IMR-90 (cell line): ENCODE measurements at regions not wholly inside any gene's neighbourhood (a gene's known extent, or its start where the extent isn't known, plus 50 kb on each side); places are given as distances from the start of the nearest gene placed in this dataset.

Source experiments
- ATAC-seq: fragments of 200-7000 bp; cut with Tn5 transposase; 2 replicates; pipeline ENCODE4 v1.9.1; 2020; ENCODE audit warnings: low read depth, mild to moderate bottlenecking, moderate library complexity
- BruUV-seq: library from RNA; stranded (reverse); fragments of 400-500 nt; replicated peaks from 2 replicates; lab custom pipeline; 2021; lab: Mats Ljungman, UMichigan
- CTCF ChIA-PET: fragments of 300-600 bp; formaldehyde crosslinking; extraction: SDS; loops from one replicate; lab custom pipeline; 2021; ENCODE audit warnings: antibody characterized with exemption; lab: Yijun Ruan, JAX
- POLR2A ChIA-PET: fragments of 300-600 bp; sonication (Branson Sonifier 250); formaldehyde crosslinking; loops from one replicate; lab custom pipeline; 2022; ENCODE audit warnings: antibody characterized with exemption; ENCODE audit not compliant: unreplicated experiment; lab: Charles Lee
- DNase-seq: peaks from one replicate; pipeline ENCODE4 v3.0.0; 2013
- H2AFZ ChIP-seq: replicated peaks from 2 replicates; pipeline ENCODE3; 2013; ENCODE audit warnings: low read length, mild to moderate bottlenecking; ENCODE audit not compliant: poor library complexity
- H2AK5ac ChIP-seq: 2 replicates; pipeline ENCODE4 v1.6.1; 2013; ENCODE audit warnings: low read depth, low read length, inconsistent platforms
- H2AK9ac ChIP-seq: replicated peaks from 2 replicates; pipeline ENCODE3; 2013; ENCODE audit warnings: mild to moderate bottlenecking, low read depth, low read length, moderate library complexity; ENCODE audit not compliant: poor library complexity
- H2BK120ac ChIP-seq: 2 replicates; pipeline ENCODE4 v1.6.1; 2013; ENCODE audit warnings: low read depth, low read length, inconsistent platforms
- H2BK15ac ChIP-seq: 3 replicates; pipeline ENCODE4 v1.6.1; 2013; ENCODE audit warnings: low read depth, low read length, inconsistent platforms
- H2BK20ac ChIP-seq: 2 replicates; pipeline ENCODE4 v1.6.1; 2013; ENCODE audit warnings: low read depth, mild to moderate bottlenecking, inconsistent platforms, low read length, moderate library complexity
- H2BK5ac ChIP-seq: 2 replicates; pipeline ENCODE4 v1.6.1; 2013; ENCODE audit warnings: mild to moderate bottlenecking, low read depth, low read length, inconsistent platforms; ENCODE audit not compliant: poor library complexity, severe bottlenecking
- H3K14ac ChIP-seq: replicated peaks from 2 replicates; pipeline ENCODE4 v1.6.1; 2013; ENCODE audit warnings: low read depth, low read length, inconsistent platforms
- H3K18ac ChIP-seq: 2 replicates; pipeline ENCODE4 v1.6.1; 2013; ENCODE audit warnings: low read depth, low read length, control low read depth
- H3K23ac ChIP-seq: 2 replicates; pipeline ENCODE4 v1.6.1; 2013; ENCODE audit warnings: low read depth, low read length, inconsistent platforms
- H3K27ac ChIP-seq: 2 replicates; pipeline ENCODE4 v1.5.1; 2013; ENCODE audit warnings: mild to moderate bottlenecking, control low read depth, low read length; ENCODE audit not compliant: insufficient read depth
- H3K27me3 ChIP-seq: 2 replicates; pipeline ENCODE4 v1.6.1; 2013; ENCODE audit warnings: low read length; ENCODE audit not compliant: control insufficient read depth, insufficient read depth
- H3K36me3 ChIP-seq: 2 replicates; pipeline ENCODE4 v1.6.1; 2013; ENCODE audit warnings: low read length, mixed read lengths; ENCODE audit not compliant: control insufficient read depth, insufficient read depth
- H3K4ac ChIP-seq: 2 replicates; pipeline ENCODE4 v1.6.1; 2013; ENCODE audit warnings: low read depth, low read length, inconsistent platforms
- H3K4me1 ChIP-seq: 2 replicates; pipeline ENCODE4 v1.6.1; 2013; ENCODE audit warnings: low read length, mixed read lengths; ENCODE audit not compliant: control insufficient read depth, insufficient read depth
- H3K4me2 ChIP-seq: 2 replicates; pipeline ENCODE4 v1.6.1; 2013; ENCODE audit warnings: low read depth, mild to moderate bottlenecking, control low read depth, low read length, moderate library complexity
- H3K4me3 ChIP-seq: 2 replicates; pipeline ENCODE4 v1.5.1; 2013; ENCODE audit warnings: low read depth, mild to moderate bottlenecking, control low read depth, low read length, moderate library complexity; ENCODE audit not compliant: insufficient read depth
- H3K56ac ChIP-seq: 2 replicates; pipeline ENCODE4 v1.6.1; 2013; ENCODE audit warnings: low read length, inconsistent platforms; ENCODE audit not compliant: insufficient read depth; ENCODE audit errors: extremely low read depth
- H3K79me1 ChIP-seq, 2 experiments: 2 replicates each; pipeline ENCODE4 v1.6.1; 2013; ENCODE audit warnings: low read length in 2 of 2, inconsistent platforms in 1 of 2, low read depth in 1 of 2
- H3K9ac ChIP-seq: 2 replicates; pipeline ENCODE4 v1.6.1; 2013; ENCODE audit warnings: low read depth, low read length, control low read depth
- H3K9me1 ChIP-seq: 2 replicates; pipeline ENCODE4 v1.6.1; 2013; ENCODE audit warnings: low read length, inconsistent platforms; ENCODE audit not compliant: insufficient read depth
- H3K9me3 ChIP-seq: 2 replicates; pipeline ENCODE4 v1.6.1; 2013; ENCODE audit warnings: low read length; ENCODE audit not compliant: control insufficient read depth, insufficient read depth
- H4K20me1 ChIP-seq: 2 replicates; pipeline ENCODE4 v1.6.1; 2013; ENCODE audit warnings: low read length, inconsistent platforms; ENCODE audit not compliant: insufficient read depth
- H4K5ac ChIP-seq: 2 replicates; pipeline ENCODE4 v1.6.1; 2013; ENCODE audit warnings: mild to moderate bottlenecking, low read depth, low read length, control low read depth
- H4K8ac ChIP-seq, 2 experiments: 2 replicates each; pipeline ENCODE4 v1.6.1; 2013; ENCODE audit warnings: low read depth in 2 of 2, low read length in 2 of 2, control low read depth in 1 of 2, inconsistent platforms in 1 of 2
- H4K91ac ChIP-seq: 2 replicates; pipeline ENCODE4 v1.6.1; 2013; ENCODE audit warnings: low read depth, low read length, inconsistent platforms; ENCODE audit not compliant: insufficient read depth
- BHLHE40 ChIP-seq: fragments of 150-350 bp; IDR thresholded peaks from 2 replicates; pipeline ENCODE4 v1.6.1; 2016; ENCODE audit warnings: mild to moderate bottlenecking, low read depth, low read length
- CHD1 ChIP-seq: IDR thresholded peaks from 2 replicates; pipeline ENCODE4 v1.6.1; 2012; ENCODE audit warnings: low read depth, low read length, improper control_type of control experiment
- ELK1 ChIP-seq: fragments of 150-350 bp; IDR thresholded peaks from 2 replicates; pipeline ENCODE4 v1.6.1; 2016; ENCODE audit warnings: low read depth, mild to moderate bottlenecking, low read length, moderate library complexity, borderline replicate concordance
- FOS ChIP-seq: fragments of 150-350 bp; IDR thresholded peaks from 2 replicates; pipeline ENCODE4 v1.6.1; 2016; ENCODE audit warnings: low read depth, low read length
- MAFK ChIP-seq: IDR thresholded peaks from 2 replicates; pipeline ENCODE4 v1.6.1; 2012; ENCODE audit warnings: low read depth, low read length, improper control_type of control experiment
- MAZ ChIP-seq: IDR thresholded peaks from 2 replicates; pipeline ENCODE4 v1.6.1; 2012; ENCODE audit warnings: low read depth, mild to moderate bottlenecking, low read length, improper control_type of control experiment, moderate library complexity, borderline replicate concordance
- MXI1 ChIP-seq: IDR thresholded peaks from 2 replicates; pipeline ENCODE4 v1.6.1; 2012; ENCODE audit warnings: low read depth, mild to moderate bottlenecking, low read length, moderate library complexity, borderline replicate concordance
- POLR2A ChIP-seq: IDR thresholded peaks from 2 replicates; pipeline ENCODE4 v1.6.1; 2012; ENCODE audit warnings: mild to moderate bottlenecking, low read depth, low read length
- RAD21 ChIP-seq: IDR thresholded peaks from 2 replicates; pipeline ENCODE4 v1.6.1; 2012; ENCODE audit warnings: low read length, improper control_type of control experiment
- RCOR1 ChIP-seq: IDR thresholded peaks from 2 replicates; pipeline ENCODE4 v1.6.1; 2012; ENCODE audit warnings: mild to moderate bottlenecking, low read length, improper control_type of control experiment; ENCODE audit not compliant: insufficient replicate concordance
- RFX5 ChIP-seq: IDR thresholded peaks from 2 replicates; pipeline ENCODE4 v1.8.0; 2012; ENCODE audit warnings: low read depth, mild to moderate bottlenecking, low read length, moderate library complexity
- SMC3 ChIP-seq: fragments of 150-350 bp; IDR thresholded peaks from 2 replicates; pipeline ENCODE4 v1.6.1; 2016; ENCODE audit warnings: low read depth, mild to moderate bottlenecking, antibody characterized with exemption, low read length, moderate library complexity
- WGBS, 2 experiments: methylation state at CpG; one replicate each; pipeline versions ENCODE4 v1.1.5 to v1.1.7; 2013; ENCODE audit warnings: missing lambda C conversion rate in 2 of 2; ENCODE audit not compliant: insufficient read length in 1 of 2; ENCODE audit errors: extremely low coverage in 2 of 2; 5-methylcytosine and 5-hydroxymethylcytosine counted together
- dilution Hi-C: fragments of 300-500 bp; cut with HindIII; formaldehyde crosslinking; loops from one replicate; pipeline ENCODE4 v1.14.3; 2018; ENCODE audit warnings: low sequenced_read_pairs; ENCODE audit not compliant: unreplicated experiment
- in situ Hi-C: fragments of 300-500 bp; cut with MboI; formaldehyde crosslinking; loops from 3 replicates; pipeline ENCODE4 v1.14.3; 2019; ENCODE audit warnings: low sequenced_read_pairs, inconsistent platforms, mixed read lengths
- intact Hi-C: fragments of 100-400 bp; cut with micrococcal nuclease; formaldehyde crosslinking; loops from 2 replicates; pipeline ENCODE4 v1.10.0; 2022

- no peak overlapping the region for H3K56ac ChIP-seq
- H3K23ac ChIP-seq = no peak overlapping the region
- H4K5ac ChIP-seq = no peak overlapping the region
- no peak overlapping the region for H4K91ac ChIP-seq
- H2BK5ac ChIP-seq = no peak overlapping the region
- dilution Hi-C loops = no loop called here
- CTCF ChIA-PET = no interaction called here
- no peak overlapping the region for H3K14ac ChIP-seq
- no peaks in the 10 kb centered on the region for H3K9me3 ChIP-seq
- H3K4me2 ChIP-seq = no peak overlapping the region
- no peaks in the 10 kb centered on the region for H3K4me1 ChIP-seq
- H4K8ac ChIP-seq = no peak overlapping the region
- DNase-seq (no peak), ATAC-seq (no peak)
- H3K4ac ChIP-seq = no peak overlapping the region
- H2BK120ac ChIP-seq = no peak overlapping the region
- no peak overlapping the region for H3K9ac ChIP-seq
- no peak overlapping the region for H2AK9ac ChIP-seq
- no peak overlapping the region for H3K4me3 ChIP-seq
- intact Hi-C loops = no loop called here
- H2AFZ ChIP-seq = no peak overlapping the region
- no peak overlapping the region for H3K27ac ChIP-seq
- POLR2A ChIA-PET = no interaction called here
- H3K18ac ChIP-seq = no peak overlapping the region
- H3K27me3 ChIP-seq = no peaks in the 10 kb centered on the region
- no peak overlapping the region for H2BK15ac ChIP-seq
- WGBS, 2 experiments = 80% methylated on average over 1 of the region's 1 CpG; no CpG with 5 or more reads in 1 of the 2 experiments
- no peaks in the 10 kb centered on the region for H4K20me1 ChIP-seq
- H3K9me1 ChIP-seq = no peaks in the 10 kb centered on the region
- in situ Hi-C loops = no loop called here
- no peaks in the 10 kb centered on the region for H3K36me3 ChIP-seq
- BruUV-seq = no TSS peak
- no peak overlapping the region for H2AK5ac ChIP-seq
- H2BK20ac ChIP-seq = no peak overlapping the region
- TF ChIP-seq BHLHE40 = no peak
- TF ChIP-seq ELK1 = no peak
- no peak for TF ChIP-seq MXI1
- TF ChIP-seq SMC3 = no peak
- TF ChIP-seq FOS = no peak
- no peak for TF ChIP-seq CHD1
- no peak for TF ChIP-seq RFX5
- TF ChIP-seq MAFK = no peak
- TF ChIP-seq MAZ = no peak
- TF ChIP-seq RAD21 = no peak
- TF ChIP-seq RCOR1 = no peak
- TF ChIP-seq POLR2A = no peak
- H3K79me1 ChIP-seq = no peaks in the 10 kb centered on the region
Observed at GRCh38 chr1:198969981-198970380, 331.1 kb downstream of the PTPRC start.
